Skeletal muscle satellite cell (primary cell): ENCODE measurements at regions not wholly inside any gene's neighbourhood (a gene's known extent, or its start where the extent isn't known, plus 50 kb on each side); places are given as distances from the start of the nearest gene placed in this dataset.
"Not testable (repeated sequence)": the region's sequence is repeated elsewhere in the genome, so short reads cannot be mapped to it uniquely, and the experiment has no call there.

ENCODE experiments used
- H3K27me3 ChIP-seq: 2 replicates; pipeline ENCODE4 v1.7.0; 2013; ENCODE audit warnings: low read length; ENCODE audit not compliant: control insufficient read depth, insufficient read depth
- H3K36me3 ChIP-seq: 2 replicates; pipeline ENCODE4 v1.7.0; 2013; ENCODE audit warnings: mild to moderate bottlenecking, control low read depth, low read length; ENCODE audit not compliant: insufficient read depth
- H3K4me1 ChIP-seq: 2 replicates; pipeline ENCODE4 v1.7.0; 2013; ENCODE audit warnings: low read length; ENCODE audit not compliant: control insufficient read depth, insufficient read depth
- H3K4me2 ChIP-seq: 2 replicates; pipeline ENCODE4 v1.7.0; 2013; ENCODE audit warnings: mild to moderate bottlenecking, low read length
- H3K4me3 ChIP-seq: 2 replicates; pipeline ENCODE4 v1.7.0; 2013; ENCODE audit warnings: low read length
- H3K9ac ChIP-seq: 2 replicates; pipeline ENCODE4 v1.7.0; 2013; ENCODE audit warnings: mild to moderate bottlenecking, low read depth, low read length, moderate library complexity
- H3K9me3 ChIP-seq: replicated peaks from 2 replicates; pipeline ENCODE4 v1.7.0; 2013; ENCODE audit warnings: mild to moderate bottlenecking, control low read depth, low read length

DNA sequence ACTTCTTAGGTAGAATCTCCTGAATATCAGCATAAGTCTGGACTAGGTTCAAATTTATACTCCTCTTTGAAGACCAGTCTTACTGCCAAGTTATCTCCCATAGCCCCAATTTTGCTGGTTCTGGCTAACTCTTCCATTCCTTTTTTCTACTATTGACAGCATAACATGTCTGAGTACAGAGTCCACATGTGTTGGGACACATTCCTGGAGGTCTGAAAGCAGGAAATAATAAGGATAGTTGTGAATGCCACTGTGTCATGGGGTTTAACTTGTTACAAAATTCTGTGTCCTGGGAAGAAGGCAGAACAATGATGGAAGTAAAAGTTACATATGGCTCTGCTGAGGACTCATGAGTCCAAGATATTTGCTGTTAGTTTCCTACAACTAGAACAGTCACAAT is 57.4 kb upstream of the ZBTB20 start:
- Histone ChIP-seq H3K36me3 (no peaks in the 10 kb centered on the region), H3K4me3 (no peak overlapping the region), H3K4me2 (no peak overlapping the region)

GRCh38 chr3:115208066-115208750 is 61.1 kb upstream of the ZBTB20 start:
- Histone ChIP-seq H3K9me3 (no peaks in the 10 kb centered on the region), H3K4me1 (no peaks in the 10 kb centered on the region), H3K4me2 (no peak overlapping the region), H3K36me3 (no peaks in the 10 kb centered on the region), H3K27me3 (no peaks in the 10 kb centered on the region), H3K9ac (no peak overlapping the region), H3K4me3 (no peak overlapping the region)

More for the DNA sequence above, 57.4 kb upstream of the ZBTB20 start:
- no peak overlapping the region for H3K9ac ChIP-seq
- no peaks in the 10 kb centered on the region for H3K9me3 ChIP-seq
- no peaks in the 10 kb centered on the region for H3K27me3 ChIP-seq
- no peaks in the 10 kb centered on the region for H3K4me1 ChIP-seq

DNA sequence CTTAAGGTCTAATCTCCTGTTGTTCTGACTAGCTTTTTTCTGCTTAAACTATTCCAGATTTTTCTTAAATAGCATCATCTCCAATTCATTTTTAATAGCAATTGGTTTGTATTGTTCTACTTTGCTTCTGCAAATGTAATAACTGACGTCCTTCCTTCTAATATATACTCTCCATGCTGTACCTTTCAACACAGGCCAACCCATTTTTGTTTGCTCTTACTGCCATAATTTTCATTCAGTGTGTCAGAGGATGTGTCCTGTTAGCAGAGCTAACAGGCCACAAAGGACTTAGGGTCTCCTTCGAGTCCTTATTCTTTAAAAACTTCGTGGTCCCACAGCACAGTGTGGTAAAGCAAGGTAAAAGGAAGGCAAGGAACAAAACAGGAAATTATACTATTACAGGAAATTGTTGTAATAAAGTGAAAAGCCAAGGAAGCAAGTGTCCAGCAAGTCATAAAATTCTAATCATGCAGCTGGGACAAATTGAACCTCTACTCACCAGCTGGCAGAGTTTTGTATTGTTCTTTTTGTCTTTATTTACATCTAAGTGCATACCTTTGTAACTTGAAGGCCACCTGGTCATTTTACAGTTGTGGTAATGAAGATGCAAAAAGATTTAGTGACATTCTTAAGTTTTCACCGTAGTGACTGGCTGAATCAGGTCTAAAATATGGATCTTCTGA is 64.9 kb upstream of the ZBTB20 start:
- Histone ChIP-seq H3K27me3 (no peaks in the 10 kb centered on the region), H3K9me3 (no peaks in the 10 kb centered on the region), H3K36me3 (no peaks in the 10 kb centered on the region), H3K4me1 (no peaks in the 10 kb centered on the region), H3K4me2 (no peak overlapping the region), H3K4me3 (no peak overlapping the region), H3K9ac (no peak overlapping the region)

GRCh38 chr3:115212615-115213014 is 65.5 kb upstream of the ZBTB20 start:
- Histone ChIP-seq H3K4me1 (peaks cover 2% of the 10 kb centered on the region), H3K9ac (no peak overlapping the region), H3K4me3 (no peak overlapping the region), H3K4me2 (no peak overlapping the region), H3K36me3 (no peaks in the 10 kb centered on the region), H3K27me3 (no peaks in the 10 kb centered on the region), H3K9me3 (no peaks in the 10 kb centered on the region)

DNA sequence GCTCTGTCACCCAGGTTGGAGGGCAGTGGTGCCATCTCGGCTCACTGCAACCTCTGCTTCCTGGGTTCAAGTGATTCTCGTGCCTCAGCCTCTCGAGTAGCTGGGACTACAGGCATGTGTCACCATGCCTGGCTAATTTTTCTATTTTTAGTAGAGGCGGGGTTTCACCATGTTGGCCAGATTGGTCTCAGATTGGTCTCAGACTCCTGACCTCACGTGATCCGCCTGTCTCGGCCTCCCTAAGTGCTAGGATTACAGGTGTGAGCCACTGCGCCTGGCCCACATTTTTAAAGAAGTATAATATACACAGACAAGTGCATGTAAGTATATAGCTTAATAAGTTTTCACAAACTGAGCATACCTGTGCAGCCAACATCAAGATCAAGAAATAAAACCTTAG is 66.0 kb upstream of the ZBTB20 start:
- H3K9me3 ChIP-seq, H3K4me1 ChIP-seq, H3K27me3 ChIP-seq, H3K36me3 ChIP-seq, H3K9ac ChIP-seq, H3K4me3 ChIP-seq, H3K4me2 ChIP-seq: not testable (repeated sequence)

DNA sequence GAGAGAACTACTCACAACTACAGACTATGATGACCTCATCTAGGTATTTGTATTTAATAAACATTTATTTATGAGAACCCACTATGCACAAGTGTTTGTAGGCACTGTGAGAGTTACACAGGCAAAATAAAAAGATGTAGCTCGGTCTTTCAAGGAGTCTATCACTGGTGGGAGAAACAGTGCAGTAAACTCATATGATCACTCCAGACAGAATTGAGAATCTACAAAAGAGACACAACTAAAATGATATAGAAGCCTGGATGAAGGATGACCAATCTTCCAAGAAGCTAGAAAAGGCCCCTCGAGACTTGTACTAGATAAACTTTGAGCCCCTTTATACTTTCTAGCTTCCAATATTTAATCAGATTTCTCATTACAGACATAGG is 70.2 kb upstream of the ZBTB20 start:
- H3K4me3 ChIP-seq = no peak overlapping the region
- H3K4me1 ChIP-seq = peaks cover 13% of the 10 kb centered on the region
- H3K36me3 ChIP-seq = no peaks in the 10 kb centered on the region
- no peaks in the 10 kb centered on the region for H3K9me3 ChIP-seq
- no peak overlapping the region for H3K4me2 ChIP-seq
- no peaks in the 10 kb centered on the region for H3K27me3 ChIP-seq
- H3K9ac ChIP-seq = no peak overlapping the region

DNA sequence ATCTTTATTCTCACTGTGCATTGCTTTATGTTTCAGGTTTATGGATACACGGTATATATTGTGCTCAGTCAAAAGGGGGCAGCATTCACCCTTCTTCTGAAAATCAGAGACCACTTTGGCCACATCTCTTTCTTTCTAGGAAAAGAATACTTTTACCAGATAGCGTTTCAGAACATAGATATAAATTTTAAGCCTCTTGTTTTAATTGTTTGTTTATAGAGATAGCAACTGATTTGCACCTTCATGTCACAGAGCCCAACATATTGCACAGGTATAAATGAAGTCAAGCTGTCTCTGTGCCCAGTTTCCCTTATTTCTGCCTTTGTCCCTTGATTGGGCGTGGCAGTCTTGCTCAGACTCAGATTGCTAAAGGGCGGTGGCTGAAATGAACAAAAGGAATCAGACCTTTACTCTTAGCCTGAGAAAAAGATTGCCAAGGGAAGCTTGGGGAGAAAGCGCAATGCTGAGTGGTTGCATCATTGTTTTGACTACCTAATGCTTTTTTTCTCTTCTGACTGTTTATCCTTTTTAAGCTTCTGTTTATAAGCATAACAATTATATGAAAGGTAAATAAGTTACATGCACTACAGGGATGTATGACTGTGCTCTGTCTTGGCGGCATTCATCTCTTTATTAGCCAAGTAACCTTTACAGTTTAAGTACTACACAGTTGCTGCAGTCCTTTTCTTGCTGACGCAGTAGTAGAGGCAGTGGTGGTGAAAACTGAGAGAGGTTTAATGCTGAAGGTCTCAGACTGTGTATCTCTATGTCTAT is 70.8 kb upstream of the ZBTB20 start:
- Histone ChIP-seq H3K4me3 (no peak overlapping the region), H3K27me3 (no peaks in the 10 kb centered on the region), H3K36me3 (no peaks in the 10 kb centered on the region), H3K9ac (peak overlapping the region; percentile 38), H3K9me3 (no peaks in the 10 kb centered on the region), H3K4me1 (peaks cover 13% of the 10 kb centered on the region), H3K4me2 (peak overlapping the region; percentile 61)

DNA sequence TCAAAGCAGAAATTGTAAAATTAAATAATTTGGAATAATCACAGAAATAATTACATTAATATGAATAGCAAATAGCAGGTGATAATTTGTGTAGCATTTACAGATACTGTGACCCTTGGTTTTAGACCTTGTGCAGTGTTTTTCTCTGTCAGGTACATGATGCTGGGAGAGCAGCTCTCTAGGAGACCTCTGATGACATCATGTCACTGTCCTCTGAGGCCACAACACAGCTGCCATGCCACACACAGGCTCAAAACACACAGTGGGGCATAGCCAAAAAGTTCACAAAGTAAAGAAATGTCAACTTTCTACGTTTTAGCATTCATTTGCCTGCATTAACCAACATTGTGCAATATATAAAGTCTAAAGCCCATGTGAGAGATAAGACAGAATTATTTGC is 71.8 kb upstream of the ZBTB20 start:
- no peaks in the 10 kb centered on the region for H3K36me3 ChIP-seq
- H3K27me3 ChIP-seq = no peaks in the 10 kb centered on the region
- no peak overlapping the region for H3K4me3 ChIP-seq
- H3K9me3 ChIP-seq = no peaks in the 10 kb centered on the region
- H3K9ac ChIP-seq = no peak overlapping the region
- no peak overlapping the region for H3K4me2 ChIP-seq
- peaks cover 13% of the 10 kb centered on the region for H3K4me1 ChIP-seq

GRCh38 chr3:115224687-115225086 is 77.6 kb upstream of the ZBTB20 start:
- H3K4me3 ChIP-seq = no peak overlapping the region
- no peaks in the 10 kb centered on the region for H3K9me3 ChIP-seq
- no peaks in the 10 kb centered on the region for H3K36me3 ChIP-seq
- no peak overlapping the region for H3K9ac ChIP-seq
- H3K4me2 ChIP-seq = no peak overlapping the region
- no peaks in the 10 kb centered on the region for H3K27me3 ChIP-seq
- H3K4me1 ChIP-seq = peaks cover 19% of the 10 kb centered on the region

DNA sequence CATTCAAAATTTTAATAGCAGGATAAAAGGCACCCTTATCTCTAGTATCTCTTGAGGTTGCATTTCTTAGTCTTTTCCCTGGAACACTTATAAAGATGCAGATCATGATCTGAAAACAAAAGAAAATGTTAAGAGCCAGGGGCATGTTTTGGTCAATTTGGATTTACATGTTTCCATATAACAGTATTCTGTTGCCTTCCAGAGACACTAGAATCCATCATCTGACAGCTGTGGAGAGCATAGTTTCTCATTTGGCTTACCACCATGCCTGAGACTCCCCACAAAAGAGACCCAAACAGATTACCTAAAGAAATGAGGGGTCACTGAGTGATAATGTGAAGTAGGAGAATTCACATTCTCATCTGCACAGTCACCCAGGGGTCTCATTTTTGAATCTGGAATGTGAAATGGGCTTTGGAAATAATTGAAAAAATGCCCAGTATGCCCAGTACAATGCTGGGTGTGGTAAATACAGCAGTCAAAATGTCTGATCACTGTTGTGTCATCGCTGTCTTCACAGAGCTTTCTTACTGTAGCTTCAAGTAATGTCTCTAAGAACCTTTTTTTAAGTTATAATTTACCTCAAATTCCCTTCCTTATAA is 79.9 kb upstream of the ZBTB20 start:
- Histone ChIP-seq H3K9ac (peak overlapping the region; percentile 42), H3K4me1 (peaks cover 19% of the 10 kb centered on the region), H3K9me3 (no peaks in the 10 kb centered on the region), H3K4me3 (no peak overlapping the region), H3K4me2 (peak overlapping the region; percentile 7), H3K36me3 (no peaks in the 10 kb centered on the region), H3K27me3 (no peaks in the 10 kb centered on the region)

- Histone ChIP-seq H3K9ac (peak overlapping the region; percentile 42), H3K27me3 (no peaks in the 10 kb centered on the region), H3K36me3 (no peaks in the 10 kb centered on the region), H3K4me2 (peak overlapping the region; percentile 7), H3K9me3 (no peaks in the 10 kb centered on the region), H3K4me1 (peaks cover 23% of the 10 kb centered on the region), H3K4me3 (no peak overlapping the region)
Observed at GRCh38 chr3:115227461-115227860, 80.4 kb upstream of the ZBTB20 start.
